CD4-positive, alpha-beta T cell treated with Interleukin-1 beta for 1 hour (primary cell): ENCODE measurements at regions not wholly inside any gene's neighbourhood (a gene's known extent, or its start where the extent isn't known, plus 50 kb on each side); places are given as distances from the start of the nearest gene placed in this dataset.
"Not testable (repeated sequence)": the region's sequence is repeated elsewhere in the genome, so short reads cannot be mapped to it uniquely, and the experiment has no call there.

Experiments used
- DNase-seq, 2 donors: peaks; one replicate each; pipeline ENCODE4 v3.0.0-alpha.2; 2020 to 2022

GRCh38 chr10:64360240-64360639, 839.0 kb downstream of the REEP3 start:
- DNase-seq = not testable (repeated sequence)

GRCh38 chr10:64363687-64364086, 842.5 kb downstream of the REEP3 start:
- DNase-seq = no peak

- no peak for DNase-seq
These were observed 844.5 kb downstream of the REEP3 start for GRCh38 chr10:64365663-64366062.

- DNase-seq = no peak
These were observed 847.1 kb downstream of the REEP3 start for GRCh38 chr10:64368298-64368697.

GRCh38 chr10:64369885-64370773, 848.9 kb downstream of the REEP3 start:
- DNase-seq = no peak

- DNase-seq = no peak
These were observed 853.1 kb downstream of the REEP3 start for GRCh38 chr10:64374346-64374745.

GRCh38 chr10:64376167-64376566, 855.0 kb downstream of the REEP3 start:
- no peak for DNase-seq

- DNase-seq = no peak
These were observed 858.7 kb downstream of the REEP3 start for GRCh38 chr10:64379898-64380297.

GRCh38 chr10:64385355-64385754, 864.2 kb downstream of the REEP3 start:
- no peak for DNase-seq

- DNase-seq = no peak
These were observed 873.5 kb downstream of the REEP3 start for GRCh38 chr10:64394744-64395143.

- no peak for DNase-seq
These were observed 875.0 kb downstream of the REEP3 start for GRCh38 chr10:64396105-64396708.

- DNase-seq = no peak
These were observed 875.9 kb downstream of the REEP3 start for GRCh38 chr10:64397125-64397524.

- DNase-seq = no peak
These were observed 887.4 kb downstream of the REEP3 start for GRCh38 chr10:64408391-64409183.

GRCh38 chr10:64409349-64409748, 888.1 kb downstream of the REEP3 start:
- no peak for DNase-seq

GRCh38 chr10:64416011-64416410, 894.8 kb downstream of the REEP3 start:
- no peak for DNase-seq

- no peak for DNase-seq
These were observed 898.3 kb downstream of the REEP3 start for GRCh38 chr10:64419461-64419860.

- no peak for DNase-seq
These were observed 905.5 kb downstream of the REEP3 start for GRCh38 chr10:64426745-64427144.

GRCh38 chr10:64430690-64431323, 909.6 kb downstream of the REEP3 start:
- DNase-seq = no peak

- DNase-seq = not testable (repeated sequence)
These were observed 920.7 kb downstream of the REEP3 start for GRCh38 chr10:64441872-64442271.

- DNase-seq = no peak
These were observed 923.0 kb downstream of the REEP3 start for GRCh38 chr10:64444163-64444562.

- no peak for DNase-seq
These were observed 923.4 kb downstream of the REEP3 start for GRCh38 chr10:64444564-64444963.

- DNase-seq = no peak
These were observed 928.4 kb downstream of the REEP3 start for GRCh38 chr10:64449603-64450002.

GRCh38 chr10:64450312-64450711, 929.1 kb downstream of the REEP3 start:
- no peak for DNase-seq
